ENCODE measurements at regions not wholly inside any gene's neighbourhood (a gene's known extent, or its start where the extent isn't known, plus 50 kb on each side); places are given as distances from the start of the nearest gene placed in this dataset.

DNA sequence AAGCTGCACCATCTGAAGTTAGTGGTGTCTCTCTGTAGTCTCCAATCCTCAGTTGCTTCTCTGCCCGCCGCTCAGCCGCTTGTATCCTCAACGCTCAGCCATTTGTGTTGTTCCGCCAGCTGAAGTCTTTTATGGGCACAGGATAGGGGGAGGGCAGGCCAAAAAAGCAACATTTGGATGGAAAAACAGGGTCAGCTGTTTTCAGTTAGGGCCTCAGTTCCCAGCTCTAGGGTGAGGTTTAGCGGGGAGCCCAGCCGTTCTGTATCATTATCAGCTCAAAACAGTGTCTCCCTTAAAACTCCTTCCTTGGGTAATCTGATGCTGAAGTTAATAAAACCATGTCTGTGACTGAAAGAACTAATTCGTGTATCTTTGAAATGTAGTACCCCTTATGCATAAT is 329.5 kb upstream of the AZI2 start (continued):
- TF ChIP-seq, protein P1, sequence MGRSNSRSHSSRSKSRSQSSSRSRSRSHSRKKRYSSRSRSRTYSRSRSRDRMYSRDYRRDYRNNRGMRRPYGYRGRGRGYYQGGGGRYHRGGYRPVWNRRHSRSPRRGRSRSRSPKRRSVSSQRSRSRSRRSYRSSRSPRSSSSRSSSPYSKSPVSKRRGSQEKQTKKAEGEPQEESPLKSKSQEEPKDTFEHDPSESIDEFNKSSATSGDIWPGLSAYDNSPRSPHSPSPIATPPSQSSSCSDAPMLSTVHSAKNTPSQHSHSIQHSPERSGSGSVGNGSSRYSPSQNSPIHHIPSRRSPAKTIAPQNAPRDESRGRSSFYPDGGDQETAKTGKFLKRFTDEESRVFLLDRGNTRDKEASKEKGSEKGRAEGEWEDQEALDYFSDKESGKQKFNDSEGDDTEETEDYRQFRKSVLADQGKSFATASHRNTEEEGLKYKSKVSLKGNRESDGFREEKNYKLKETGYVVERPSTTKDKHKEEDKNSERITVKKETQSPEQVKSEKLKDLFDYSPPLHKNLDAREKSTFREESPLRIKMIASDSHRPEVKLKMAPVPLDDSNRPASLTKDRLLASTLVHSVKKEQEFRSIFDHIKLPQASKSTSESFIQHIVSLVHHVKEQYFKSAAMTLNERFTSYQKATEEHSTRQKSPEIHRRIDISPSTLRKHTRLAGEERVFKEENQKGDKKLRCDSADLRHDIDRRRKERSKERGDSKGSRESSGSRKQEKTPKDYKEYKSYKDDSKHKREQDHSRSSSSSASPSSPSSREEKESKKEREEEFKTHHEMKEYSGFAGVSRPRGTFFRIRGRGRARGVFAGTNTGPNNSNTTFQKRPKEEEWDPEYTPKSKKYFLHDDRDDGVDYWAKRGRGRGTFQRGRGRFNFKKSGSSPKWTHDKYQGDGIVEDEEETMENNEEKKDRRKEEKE (IDR thresholded peaks at IDR 0.05), result no peak
- TF ChIP-seq SUPT20H (IDR thresholded peaks at IDR 0.05; ENCODE audit: borderline replicate concordance, control insufficient read depth, low read depth, low read length) (no peak), BMI1 (IDR thresholded peaks at IDR 0.05; ENCODE audit: borderline replicate concordance) (no peak), RELA (IDR thresholded peaks at IDR 0.05; ENCODE audit: borderline replicate concordance, partially characterized antibody) (no peak), MEF2A (IDR thresholded peaks at IDR 0.05; ENCODE audit: insufficient read depth, low read depth, low read length) (no peak), KLF5 (IDR thresholded peaks at IDR 0.05; ENCODE audit: partially characterized antibody) (no peak), KAT2A (conservative IDR thresholded peaks at IDR 0.05; ENCODE audit: control insufficient read depth, low read depth, low read length) (no peak), ZSCAN29 (IDR thresholded peaks at IDR 0.05) (no peak)
- TF ChIP-seq, protein P2, sequence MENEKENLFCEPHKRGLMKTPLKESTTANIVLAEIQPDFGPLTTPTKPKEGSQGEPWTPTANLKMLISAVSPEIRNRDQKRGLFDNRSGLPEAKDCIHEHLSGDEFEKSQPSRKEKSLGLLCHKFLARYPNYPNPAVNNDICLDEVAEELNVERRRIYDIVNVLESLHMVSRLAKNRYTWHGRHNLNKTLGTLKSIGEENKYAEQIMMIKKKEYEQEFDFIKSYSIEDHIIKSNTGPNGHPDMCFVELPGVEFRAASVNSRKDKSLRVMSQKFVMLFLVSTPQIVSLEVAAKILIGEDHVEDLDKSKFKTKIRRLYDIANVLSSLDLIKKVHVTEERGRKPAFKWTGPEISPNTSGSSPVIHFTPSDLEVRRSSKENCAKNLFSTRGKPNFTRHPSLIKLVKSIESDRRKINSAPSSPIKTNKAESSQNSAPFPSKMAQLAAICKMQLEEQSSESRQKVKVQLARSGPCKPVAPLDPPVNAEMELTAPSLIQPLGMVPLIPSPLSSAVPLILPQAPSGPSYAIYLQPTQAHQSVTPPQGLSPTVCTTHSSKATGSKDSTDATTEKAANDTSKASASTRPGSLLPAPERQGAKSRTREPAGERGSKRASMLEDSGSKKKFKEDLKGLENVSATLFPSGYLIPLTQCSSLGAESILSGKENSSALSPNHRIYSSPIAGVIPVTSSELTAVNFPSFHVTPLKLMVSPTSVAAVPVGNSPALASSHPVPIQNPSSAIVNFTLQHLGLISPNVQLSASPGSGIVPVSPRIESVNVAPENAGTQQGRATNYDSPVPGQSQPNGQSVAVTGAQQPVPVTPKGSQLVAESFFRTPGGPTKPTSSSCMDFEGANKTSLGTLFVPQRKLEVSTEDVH (IDR thresholded peaks at IDR 0.05; ENCODE audit: low read depth, partially characterized antibody), result no peak

All from GM12878 (cell line).